ENCODE measurements at regions not wholly inside any gene's neighbourhood (a gene's known extent, or its start where the extent isn't known, plus 50 kb on each side); places are given as distances from the start of the nearest gene placed in this dataset.

GRCh38 chr2:46837704-46838103 is 77.9 kb downstream of the MCFD2 start:
- H3K4me1 ChIP-seq (ENCODE audit: control insufficient read depth, extremely low read depth, insufficient read depth, low read length): no peaks in the 10 kb centered on the region
- no peak overlapping the region for H3K9ac ChIP-seq (replicated peaks; ENCODE audit: extremely low read depth, insufficient read depth, low read length)
- no TSS peak for BruUV-seq (replicated peaks)
- H3K79me2 ChIP-seq (ENCODE audit: control insufficient read depth, insufficient read depth, low read length): no peaks in the 10 kb centered on the region
- intact Hi-C loops (cut with micrococcal nuclease) (no loop called here), dilution Hi-C loops (cut with MboI; ENCODE audit: extremely low pct_ligation_motif_present, low sequenced_read_pairs) (no loop called here)
- no peaks in the 10 kb centered on the region for H4K20me1 ChIP-seq (replicated peaks; ENCODE audit: control insufficient read depth, extremely low read depth, insufficient read depth, low read length)
- H2AFZ ChIP-seq (ENCODE audit: low read depth, low read length): no peak overlapping the region
- no peaks in the 10 kb centered on the region for H3K9me3 ChIP-seq (replicated peaks; ENCODE audit: control insufficient read depth, insufficient read depth, low read length)
- no peak overlapping the region for H3K4me3 ChIP-seq (replicated peaks in 1 of 3; ENCODE audit: insufficient read depth in 1 of 3, low read depth in 1 of 3, low read length in 3 of 3)
- no peak overlapping the region for H3K4me2 ChIP-seq (ENCODE audit: insufficient read depth, low read length)
- H3K9me1 ChIP-seq (replicated peaks; ENCODE audit: control insufficient read depth, extremely low read depth, insufficient read depth, low read length): no peaks in the 10 kb centered on the region
- POLR2A ChIA-PET: no interaction called here
- DNase-seq (ENCODE audit: low read depth, low spot score): no peak
- no peaks in the 10 kb centered on the region for H3K36me3 ChIP-seq (ENCODE audit: control insufficient read depth in 2 of 2, extremely low read depth in 1 of 2, insufficient read depth in 2 of 2, low read length in 2 of 2)
- TF ChIP-seq POLR2AphosphoS5 (IDR thresholded peaks at IDR 0.05; ENCODE audit: insufficient read depth, low read depth, low read length) (no peak), POLR2A (IDR thresholded peaks at IDR 0.05; ENCODE audit: low read depth, low read length) (no peak), JUN (IDR thresholded peaks at IDR 0.05; ENCODE audit: borderline replicate concordance, insufficient read depth, insufficient read length, low read depth) (no peak), EZH2 (IDR thresholded peaks at IDR 0.05; ENCODE audit: borderline replicate concordance, low read depth, low read length, severe bottlenecking) (no peak), CTCF (IDR thresholded peaks at IDR 0.05; ENCODE audit: extremely low read depth in 1 of 2, insufficient read depth in 1 of 2, low read depth in 1 of 2, low read length in 2 of 2) (no peak), MYC (IDR thresholded peaks at IDR 0.05; ENCODE audit: low read depth, low read length) (no peak), GATA2 (IDR thresholded peaks at IDR 0.05; ENCODE audit: insufficient read depth, insufficient read length, low read depth, low read length) (no peak), MAX (IDR thresholded peaks at IDR 0.05; ENCODE audit: insufficient read depth, insufficient read length) (no peak), FOS (IDR thresholded peaks at IDR 0.05; ENCODE audit: borderline replicate concordance, insufficient read depth, low read length) (no peak)
- no peak overlapping the region for H3K27ac ChIP-seq (ENCODE audit: insufficient read depth, low read depth, low read length)
- H3K27me3 ChIP-seq (ENCODE audit: control insufficient read depth in 2 of 2, insufficient read depth in 2 of 2, low read length in 2 of 2): no peaks in the 10 kb centered on the region
- FAIRE-seq: no peak
- CTCF ChIA-PET: interaction anchor here (0.9 kb wide), 1 partner anchor 16 kb away, joined by 3 read pairs; no protein-coding TSS in a partner anchor
